GM18870 (cell line): ENCODE measurements at regions not wholly inside any gene's neighbourhood (a gene's known extent, or its start where the extent isn't known, plus 50 kb on each side); places are given as distances from the start of the nearest gene placed in this dataset.

Source experiments
- ATAC-seq: cut with Tn5 transposase; IDR thresholded peaks from one replicate; pipeline ENCODE4 v1.9.1; 2021; ENCODE audit warnings: moderate library complexity; ENCODE audit not compliant: unreplicated experiment

DNA sequence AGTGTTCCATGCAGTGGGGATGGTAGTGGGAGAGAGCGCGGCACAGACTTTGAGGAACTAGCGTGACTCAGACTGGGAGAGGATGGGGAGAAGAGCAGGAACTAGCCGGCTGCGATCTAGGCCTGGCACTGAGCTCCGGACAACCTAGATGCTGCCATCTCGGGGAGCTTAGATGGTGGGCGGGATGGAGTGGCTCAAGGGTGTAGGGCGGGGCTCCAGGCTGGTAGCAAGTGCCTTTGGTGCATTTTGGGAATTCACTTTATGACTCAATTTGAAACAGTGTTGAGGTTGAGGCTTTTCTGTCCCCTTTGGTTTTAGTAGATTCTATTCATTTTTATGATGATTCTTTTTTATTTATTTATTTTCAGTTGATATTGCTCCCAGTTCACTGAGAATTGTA, 185.3 kb upstream of the GPR26 start:
- ATAC-seq = no peak

DNA sequence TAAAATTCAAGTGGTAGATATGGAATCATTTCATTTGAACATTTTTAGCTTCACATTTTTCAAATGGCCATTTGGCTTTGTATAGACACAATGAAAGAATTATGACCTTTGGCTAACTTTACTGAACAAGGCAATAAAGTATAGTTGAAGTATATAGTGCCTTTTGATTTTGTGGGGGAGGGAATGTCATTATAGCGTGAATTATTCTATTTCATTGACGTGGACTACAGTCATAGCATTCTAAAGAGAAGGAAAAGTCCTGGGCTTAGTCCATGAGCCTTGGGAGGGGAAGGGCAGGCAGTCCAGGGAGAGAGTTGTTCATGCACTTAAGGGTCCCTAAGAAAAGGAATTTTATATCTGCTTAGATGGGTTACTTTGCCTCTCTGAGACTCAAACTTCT, 181.4 kb upstream of the GPR26 start:
- no peak for ATAC-seq

DNA sequence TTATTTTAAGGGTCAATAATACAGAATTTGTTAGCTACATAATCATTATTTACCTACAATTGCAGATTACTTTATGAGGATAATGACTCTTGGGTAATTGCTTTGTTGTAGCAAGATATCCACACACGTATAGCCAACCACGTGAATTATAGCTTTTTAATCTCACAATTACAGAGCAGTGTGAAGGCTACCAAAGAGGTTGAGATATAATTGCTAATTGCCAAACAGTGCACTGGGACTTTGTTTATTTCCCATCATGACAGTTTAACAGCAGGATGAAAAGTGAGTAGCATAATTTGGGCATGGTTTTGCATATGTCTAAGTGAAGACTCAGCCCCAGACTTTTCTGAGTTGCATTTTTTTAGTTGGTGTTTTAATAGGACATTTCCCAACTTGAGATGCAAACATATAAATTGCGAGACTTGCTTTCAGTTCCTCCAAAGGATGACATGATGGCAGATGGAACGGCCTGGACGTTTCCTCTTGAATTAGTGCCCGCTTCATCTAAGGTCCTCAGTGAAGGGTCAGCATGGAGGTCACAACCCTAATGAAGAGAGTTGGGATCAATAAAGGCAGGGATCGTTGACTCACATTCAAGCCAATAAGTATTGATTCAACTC, 180.7 kb upstream of the GPR26 start:
- ATAC-seq = no peak

- no peak for ATAC-seq
Measured at GRCh38 chr10:123488436-123488835, 177.7 kb upstream of the GPR26 start.

DNA sequence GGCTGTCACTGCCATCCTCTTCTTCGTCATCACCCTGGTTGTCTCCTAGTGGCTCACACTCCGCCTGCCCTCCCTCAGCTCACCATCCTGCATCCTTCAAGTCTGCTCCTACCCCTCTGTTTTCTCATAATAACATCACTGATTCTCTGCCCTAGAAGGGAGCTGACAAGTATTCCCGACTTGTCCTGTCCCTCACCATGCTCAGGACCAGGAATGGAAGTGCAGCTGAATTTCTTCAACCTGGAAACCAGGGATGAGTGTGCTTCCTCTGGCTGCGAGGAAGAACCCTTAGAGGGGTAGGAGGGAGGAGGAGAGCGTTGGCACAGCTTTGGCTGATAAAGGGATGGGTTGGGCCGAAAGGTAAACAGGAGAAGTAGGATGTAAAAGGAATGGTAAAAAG, 174.8 kb upstream of the GPR26 start:
- no peak for ATAC-seq

DNA sequence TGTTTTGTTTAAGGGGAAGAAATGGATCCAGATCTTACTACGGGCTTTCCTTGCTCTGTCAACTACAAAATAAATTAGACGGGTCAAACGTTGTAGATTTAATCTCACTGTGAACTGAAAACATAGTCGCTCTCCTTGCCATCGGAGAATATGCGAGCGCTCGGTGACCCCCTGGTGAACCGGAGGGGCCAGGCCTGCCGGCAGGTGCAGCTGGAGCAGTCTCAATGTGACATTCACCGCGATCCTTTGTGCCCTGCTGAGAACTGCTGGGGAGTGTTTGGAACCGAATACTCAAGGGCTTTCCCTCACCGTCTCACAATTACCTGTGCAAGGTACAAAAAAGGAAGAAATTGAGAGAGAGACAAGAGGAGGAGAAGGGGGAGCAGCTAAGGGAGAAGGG, 174.1 kb upstream of the GPR26 start:
- ATAC-seq = no peak

DNA sequence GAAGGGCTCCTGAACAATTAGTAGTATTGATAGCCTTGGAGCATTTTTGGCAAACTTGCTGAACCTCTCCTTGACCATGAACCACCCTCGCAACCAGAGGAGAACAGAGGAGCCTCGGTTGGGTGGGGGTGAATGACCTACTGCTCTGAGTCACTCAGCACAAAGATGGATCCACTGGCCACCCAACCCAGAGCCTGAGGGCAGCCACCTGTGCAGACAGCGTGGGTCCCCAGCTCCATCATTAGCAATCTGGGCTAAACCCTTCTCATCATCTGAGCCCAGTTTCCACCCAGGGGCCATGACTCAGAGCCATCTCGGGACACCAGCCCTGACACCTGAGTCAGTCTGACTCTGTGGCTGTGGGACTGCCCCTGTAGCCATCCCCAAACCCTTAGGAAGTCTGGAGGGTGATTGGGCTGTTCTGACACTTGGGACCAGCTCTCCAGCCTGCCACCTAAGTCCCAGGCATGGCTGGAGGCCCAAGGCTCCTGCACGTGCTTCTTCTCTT, 171.8 kb upstream of the GPR26 start:
- ATAC-seq = no peak

DNA sequence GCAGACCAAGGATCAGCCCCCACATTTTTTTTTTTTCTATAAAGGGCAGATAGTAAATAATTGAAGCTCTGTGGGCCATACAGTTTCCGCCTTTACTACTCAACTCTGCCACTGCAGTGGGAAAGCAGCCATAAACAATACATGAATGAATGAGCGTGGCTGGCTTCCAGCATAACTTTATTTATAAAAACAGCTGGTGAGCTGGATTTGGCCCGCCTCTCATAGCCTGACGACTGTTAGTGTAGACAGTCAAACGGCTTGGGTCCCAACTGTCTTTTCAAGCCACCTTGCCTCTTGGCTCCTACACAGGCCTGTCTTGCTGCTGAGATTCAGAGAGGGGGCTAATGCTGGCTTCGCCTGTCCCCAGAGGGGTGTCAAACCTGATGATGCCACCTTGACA, 169.8 kb upstream of the GPR26 start:
- no peak for ATAC-seq

GRCh38 chr10:123496996-123497660, 169.0 kb upstream of the GPR26 start:
- ATAC-seq = no peak

DNA sequence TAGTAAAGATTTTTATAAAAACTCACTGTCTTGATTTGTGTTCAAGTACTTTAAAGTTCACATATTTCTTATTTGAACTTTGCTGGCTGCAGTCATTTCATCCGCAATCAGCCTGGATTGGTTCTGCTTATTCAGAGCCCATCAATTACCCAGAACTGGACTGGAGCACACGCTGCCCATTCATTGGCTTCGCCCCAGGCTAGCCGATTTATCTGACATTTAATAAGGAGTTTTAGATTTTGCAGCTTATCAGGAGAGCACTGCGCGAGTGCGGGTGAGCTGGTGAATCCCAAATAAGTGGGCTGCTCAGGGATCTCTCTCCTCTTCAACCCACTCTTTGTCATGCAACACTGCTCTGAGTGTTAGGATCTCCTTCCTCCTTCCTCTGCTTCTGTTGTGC, 166.0 kb upstream of the GPR26 start:
- ATAC-seq = no peak

DNA sequence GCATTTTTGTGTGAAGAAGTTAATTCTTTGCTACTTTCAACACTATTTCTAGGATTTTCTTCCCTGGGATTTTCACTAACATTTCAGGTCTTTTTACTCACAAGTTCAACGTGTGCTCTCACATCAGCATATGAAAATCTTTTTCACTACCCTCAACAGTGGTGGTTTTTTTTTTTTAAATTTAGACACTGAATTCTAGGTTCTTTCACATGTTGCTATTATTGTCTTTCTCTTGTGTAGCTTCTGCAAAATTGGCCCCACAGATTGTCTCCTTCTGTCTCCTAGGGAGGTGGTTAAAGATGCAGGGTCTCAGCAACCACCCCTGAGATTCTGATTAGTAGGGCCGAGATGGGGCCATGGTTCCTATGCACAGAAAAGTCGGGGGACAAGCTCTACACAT, 165.0 kb upstream of the GPR26 start:
- no peak for ATAC-seq

- ATAC-seq = no peak
Measured at GRCh38 chr10:123502983-123503382, 163.2 kb upstream of the GPR26 start.

DNA sequence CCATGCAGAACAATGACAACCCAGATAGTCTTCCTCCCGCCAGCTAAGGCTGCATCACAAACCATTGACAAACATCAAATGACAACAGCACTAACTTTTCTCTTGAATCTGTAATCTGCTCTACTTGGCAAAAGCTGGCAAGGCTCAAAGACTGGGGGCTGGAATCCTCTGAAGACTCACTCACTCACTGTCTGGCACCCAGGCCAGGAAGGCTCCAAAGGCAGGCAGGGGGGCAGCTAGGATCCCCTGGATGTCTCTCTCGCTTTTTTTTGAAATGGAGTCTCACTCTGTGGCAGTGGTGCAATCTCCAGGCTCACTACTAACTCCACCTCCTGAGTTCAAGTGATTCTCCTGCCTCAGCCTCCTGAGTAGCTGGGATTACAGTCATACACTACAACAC, 159.7 kb upstream of the GPR26 start:
- no peak for ATAC-seq

- ATAC-seq = no peak
Measured at GRCh38 chr10:123507298-123507697, 158.9 kb upstream of the GPR26 start.

- ATAC-seq = no peak
Measured at GRCh38 chr10:123509338-123509737, 156.8 kb upstream of the GPR26 start.

DNA sequence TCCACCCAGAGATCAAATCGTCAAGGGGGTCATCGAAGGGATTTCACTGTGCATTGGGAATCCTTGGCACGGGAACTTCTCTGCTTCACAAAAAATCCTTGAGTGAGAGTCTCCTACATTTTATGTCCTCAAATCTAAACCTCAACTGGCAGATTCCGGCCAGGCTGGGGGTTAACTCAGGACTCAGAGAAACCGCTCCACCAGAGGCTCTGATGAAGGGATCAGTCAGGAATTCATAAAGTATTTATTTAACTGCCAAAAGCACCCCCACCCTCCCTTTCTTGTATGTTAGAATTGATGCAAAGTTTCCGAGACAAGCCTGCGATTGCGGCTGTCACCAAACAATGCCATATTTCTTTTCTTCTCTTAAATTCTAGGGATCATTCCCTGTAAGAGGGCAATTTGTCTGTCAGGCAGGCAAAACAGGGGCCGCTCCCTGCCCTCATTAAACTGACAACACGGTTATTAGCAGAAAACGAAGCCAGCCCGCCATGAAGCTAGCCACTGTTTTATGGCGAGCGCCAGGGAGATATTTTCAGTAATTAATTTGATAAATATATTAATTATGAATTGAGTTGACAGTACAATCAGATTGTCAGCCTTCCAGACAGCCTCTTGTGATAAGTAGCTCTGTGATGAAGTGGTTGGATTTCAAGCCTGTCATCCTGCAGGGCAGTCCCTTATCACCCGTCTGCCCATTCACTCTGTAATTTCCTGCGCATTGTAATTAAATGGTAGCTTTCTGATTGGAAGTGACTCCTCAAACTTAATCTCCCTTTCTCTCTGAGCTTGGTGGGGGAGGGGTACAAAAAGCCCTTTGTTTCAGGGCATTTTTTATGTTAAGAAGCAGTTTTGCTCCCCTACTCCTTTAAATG, 153.0 kb upstream of the GPR26 start:
- no peak for ATAC-seq

GRCh38 chr10:123513870-123514269, 152.3 kb upstream of the GPR26 start:
- ATAC-seq = no peak

DNA sequence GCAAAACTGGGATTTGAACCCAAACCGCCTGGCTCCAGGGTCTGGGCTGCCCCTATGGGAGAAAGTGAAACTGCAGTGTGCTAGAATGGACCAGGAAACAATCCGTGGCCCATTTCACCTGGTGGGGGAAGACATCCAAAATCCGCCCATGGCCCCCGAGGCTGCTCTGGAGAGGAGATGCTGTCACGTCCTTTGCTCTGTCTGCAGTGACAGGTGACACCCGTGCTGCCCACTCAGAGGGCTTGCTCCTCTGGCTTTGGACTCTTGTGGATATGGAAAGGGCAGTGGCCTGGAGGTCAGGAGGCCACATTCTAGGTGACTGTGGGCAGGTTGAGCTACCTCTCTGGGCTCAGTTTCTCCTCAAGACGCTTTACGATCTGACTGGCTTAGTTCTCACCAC, 151.2 kb upstream of the GPR26 start:
- ATAC-seq = no peak

DNA sequence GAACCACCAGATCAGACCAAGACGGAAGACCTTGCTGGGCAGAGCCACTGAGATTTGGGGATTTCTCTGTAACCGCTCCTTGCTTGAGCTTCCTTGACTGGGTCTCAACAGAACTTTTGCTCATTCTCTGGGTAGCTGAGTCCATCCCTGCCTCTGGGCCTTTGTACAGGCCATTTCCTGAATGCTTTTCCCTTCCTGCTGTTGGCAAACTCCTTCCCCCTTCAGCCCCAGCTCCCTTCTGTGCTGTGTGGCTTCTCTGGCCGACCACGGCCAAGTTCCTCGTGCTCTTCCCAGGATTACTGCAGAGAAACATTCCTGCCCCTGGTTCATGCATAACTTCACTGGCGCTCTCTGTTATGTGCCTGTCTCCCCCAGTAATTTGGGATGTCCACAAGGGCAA, 150.5 kb upstream of the GPR26 start:
- ATAC-seq = no peak

DNA sequence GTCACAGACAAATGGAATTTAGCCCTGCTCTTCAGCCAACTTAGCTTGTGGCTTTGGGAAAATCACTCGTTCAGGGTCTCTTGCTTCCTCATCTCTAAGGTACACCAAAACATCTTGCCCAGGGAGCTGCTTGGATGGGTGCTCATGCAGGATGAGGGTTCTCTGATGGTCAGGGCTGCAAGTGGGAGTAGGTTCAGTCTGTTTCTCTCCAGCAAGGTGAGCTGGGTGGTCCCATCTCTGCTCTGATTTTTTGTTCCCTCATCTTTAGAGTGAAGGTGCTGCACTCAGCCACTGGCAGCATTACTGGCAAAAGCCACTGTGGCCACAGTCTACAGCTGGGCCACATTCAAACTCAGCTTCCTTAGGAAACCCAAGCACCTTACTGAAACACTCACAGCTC, 149.9 kb upstream of the GPR26 start:
- no peak for ATAC-seq

- no peak for ATAC-seq
Measured at GRCh38 chr10:123517426-123517825, 148.7 kb upstream of the GPR26 start.

DNA sequence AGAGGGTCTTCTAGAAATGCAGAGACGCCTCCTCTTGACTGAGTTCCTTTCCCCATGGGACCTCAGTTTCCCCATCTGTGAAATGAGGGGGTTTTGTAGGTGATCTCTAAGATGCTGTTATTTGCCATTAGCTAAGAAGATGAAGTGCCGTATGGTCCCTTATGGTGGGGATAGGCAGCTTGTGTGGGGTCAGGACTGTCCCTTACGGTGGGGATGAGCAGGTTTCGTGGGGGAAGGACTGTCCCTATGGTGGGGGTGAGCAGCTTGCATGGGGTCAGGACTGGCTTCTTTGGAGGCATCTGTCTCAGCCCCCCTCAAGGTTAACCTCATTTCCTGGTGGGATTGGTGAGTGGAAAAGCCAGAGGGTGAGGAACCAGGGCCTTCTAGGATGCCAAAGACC, 148.3 kb upstream of the GPR26 start:
- no peak for ATAC-seq
